ENCODE measurements at regions not wholly inside any gene's neighbourhood (a gene's known extent, or its start where the extent isn't known, plus 50 kb on each side); places are given as distances from the start of the nearest gene placed in this dataset.

- TF ChIP-seq REST (IDR thresholded peaks at IDR 0.05; ENCODE audit: unreplicated experiment): no peak
- no peak for TF ChIP-seq ZNF462 (CRISPR knock-in tag; IDR thresholded peaks at IDR 0.05)
- no peak for TF ChIP-seq JUNB (IDR thresholded peaks at IDR 0.05; ENCODE audit: unreplicated experiment)
- no peak for TF ChIP-seq ZNF331 (CRISPR knock-in tag; IDR thresholded peaks at IDR 0.05; ENCODE audit: low read depth)
- TF ChIP-seq NANOG (IDR thresholded peaks at IDR 0.05; ENCODE audit: borderline replicate concordance): no peak
- TF ChIP-seq STAT1 (IDR thresholded peaks at IDR 0.05; ENCODE audit: unreplicated experiment): no peak
Observed at GRCh38 chr12:4147031-4147481, 126.5 kb upstream of the CCND2 start (continued).

All from GM23338 (cell line).